ENCODE measurements at regions not wholly inside any gene's neighbourhood (a gene's known extent, or its start where the extent isn't known, plus 50 kb on each side); places are given as distances from the start of the nearest gene placed in this dataset.
"Not testable (repeated sequence)": the region's sequence is repeated elsewhere in the genome, so short reads cannot be mapped to it uniquely, and the experiment has no call there.

DNA sequence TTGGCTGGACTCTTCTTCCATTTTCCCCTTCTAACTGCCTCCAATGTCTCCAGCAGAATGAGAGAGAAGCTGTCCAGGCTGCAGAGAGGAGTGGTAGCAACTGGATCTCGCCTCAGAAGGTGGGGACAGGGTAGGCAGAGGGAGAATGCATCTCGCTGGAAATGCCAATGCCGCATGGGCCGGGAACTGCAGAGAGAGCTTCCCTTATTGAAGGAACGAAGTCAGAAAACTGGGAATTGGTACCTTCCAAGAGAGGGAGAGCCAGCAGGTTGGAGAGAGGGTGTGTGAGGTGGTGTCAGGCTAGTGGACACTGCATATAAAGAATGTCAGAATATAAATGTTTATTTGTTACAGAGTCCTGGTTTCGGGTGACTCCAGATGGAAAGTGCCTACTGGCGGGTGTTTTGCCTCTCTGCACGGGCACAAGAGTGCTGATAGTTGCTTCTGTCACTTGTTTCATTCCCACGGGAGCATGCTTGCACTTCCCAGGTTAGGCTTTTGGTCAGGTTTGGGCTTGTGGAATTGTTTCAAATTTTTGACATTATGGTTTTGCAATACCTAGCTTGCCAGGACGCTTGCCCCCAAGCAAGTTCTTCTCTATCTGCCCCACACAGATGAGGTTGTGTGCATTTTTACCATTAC lies 156.8 kb upstream of the STS start:
- no peak overlapping the region for H3K4me3 ChIP-seq (ENCODE audit: low read depth in 1 of 2, low read length in 2 of 2)
- H3K9ac ChIP-seq (ENCODE audit: low read depth in 1 of 2, low read length in 2 of 2): no peak overlapping the region
- no peak overlapping the region for H3K27ac ChIP-seq (ENCODE audit: low read depth, low read length)
- no peaks in the 10 kb centered on the region for H3K36me3 ChIP-seq (ENCODE audit: control insufficient read depth in 1 of 2, insufficient read depth in 2 of 2, low read length in 2 of 2)
- peaks cover 8 to 11% of the 10 kb centered on the region in 2 donors for H3K4me1 ChIP-seq (ENCODE audit: control insufficient read depth in 1 of 2, insufficient read depth in 2 of 2, low read length in 2 of 2)
- H3K27me3 ChIP-seq (ENCODE audit: control insufficient read depth in 1 of 2, insufficient read depth in 2 of 2, low read length in 2 of 2): no peaks in the 10 kb centered on the region
- no peaks in the 10 kb centered on the region for H3K9me3 ChIP-seq (ENCODE audit: control insufficient read depth in 1 of 2, low read length in 2 of 2)

GRCh38 chrX:6989858-6990257 lies 157.7 kb upstream of the STS start:
- Histone ChIP-seq H3K4me1 (ENCODE audit: control insufficient read depth in 1 of 2, insufficient read depth in 2 of 2, low read length in 2 of 2) (peaks cover 8 to 11% of the 10 kb centered on the region in 2 donors), H3K4me3 (ENCODE audit: low read depth in 1 of 2, low read length in 2 of 2) (no peak overlapping the region), H3K27ac (ENCODE audit: low read depth, low read length) (no peak overlapping the region), H3K9ac (ENCODE audit: low read depth in 1 of 2, low read length in 2 of 2) (no peak overlapping the region), H3K27me3 (ENCODE audit: control insufficient read depth in 1 of 2, insufficient read depth in 2 of 2, low read length in 2 of 2) (no peaks in the 10 kb centered on the region), H3K9me3 (ENCODE audit: control insufficient read depth in 1 of 2, low read length in 2 of 2) (no peaks in the 10 kb centered on the region), H3K36me3 (ENCODE audit: control insufficient read depth in 1 of 2, insufficient read depth in 2 of 2, low read length in 2 of 2) (no peaks in the 10 kb centered on the region)

DNA sequence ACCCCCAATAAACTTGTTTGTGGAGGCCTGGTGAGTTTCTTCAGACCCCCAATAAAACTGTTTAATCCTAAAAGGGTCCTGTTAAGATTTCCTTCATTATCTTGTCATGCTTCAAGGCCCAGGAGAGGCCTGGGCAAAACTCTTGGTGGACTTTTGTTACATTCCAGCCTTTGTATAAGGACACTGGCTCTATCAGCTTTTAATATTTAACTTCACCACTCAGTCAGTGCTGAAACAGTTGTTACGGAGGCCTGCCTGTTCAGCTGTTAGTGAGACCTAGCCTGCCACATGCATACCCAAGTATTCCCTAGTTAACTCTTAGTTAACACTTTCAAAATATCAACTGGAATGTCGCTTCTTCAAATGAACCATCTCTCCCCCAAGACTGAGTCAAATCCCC lies 158.8 kb upstream of the STS start:
- H3K4me1 ChIP-seq (ENCODE audit: control insufficient read depth in 1 of 2, insufficient read depth in 2 of 2, low read length in 2 of 2): peaks cover 8 to 11% of the 10 kb centered on the region in 2 donors
- not testable (repeated sequence) for H3K36me3 ChIP-seq (ENCODE audit: control insufficient read depth in 1 of 2, insufficient read depth in 2 of 2, low read length in 2 of 2); H3K9ac ChIP-seq (ENCODE audit: low read depth in 1 of 2, low read length in 2 of 2); H3K9me3 ChIP-seq (ENCODE audit: control insufficient read depth in 1 of 2, low read length in 2 of 2); H3K27me3 ChIP-seq (ENCODE audit: control insufficient read depth in 1 of 2, insufficient read depth in 2 of 2, low read length in 2 of 2); H3K27ac ChIP-seq (ENCODE audit: low read depth, low read length); H3K4me3 ChIP-seq (ENCODE audit: low read depth in 1 of 2, low read length in 2 of 2)

DNA sequence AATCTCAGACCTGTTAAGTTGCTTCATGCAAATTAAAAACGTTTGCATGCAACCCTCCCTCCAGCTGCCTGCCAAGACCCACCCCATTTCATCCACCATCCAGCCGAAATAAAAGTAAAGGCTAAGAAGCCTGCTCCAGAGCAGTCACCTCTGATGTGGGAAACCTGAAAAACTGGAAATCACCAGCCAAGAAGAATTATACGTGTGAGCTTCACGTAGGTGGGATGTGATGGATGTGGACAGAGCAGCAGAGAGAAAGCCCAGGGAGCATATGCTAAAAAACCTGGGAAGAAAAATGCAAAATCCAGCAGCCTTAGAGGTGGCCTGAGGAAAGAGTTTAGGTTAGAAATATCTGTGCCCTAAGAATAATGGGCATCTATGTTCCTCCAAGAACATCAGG lies 160.6 kb upstream of the STS start:
- H3K36me3 ChIP-seq (ENCODE audit: control insufficient read depth in 1 of 2, insufficient read depth in 2 of 2, low read length in 2 of 2): no peaks in the 10 kb centered on the region
- no peak overlapping the region for H3K27ac ChIP-seq (ENCODE audit: low read depth, low read length)

DNA sequence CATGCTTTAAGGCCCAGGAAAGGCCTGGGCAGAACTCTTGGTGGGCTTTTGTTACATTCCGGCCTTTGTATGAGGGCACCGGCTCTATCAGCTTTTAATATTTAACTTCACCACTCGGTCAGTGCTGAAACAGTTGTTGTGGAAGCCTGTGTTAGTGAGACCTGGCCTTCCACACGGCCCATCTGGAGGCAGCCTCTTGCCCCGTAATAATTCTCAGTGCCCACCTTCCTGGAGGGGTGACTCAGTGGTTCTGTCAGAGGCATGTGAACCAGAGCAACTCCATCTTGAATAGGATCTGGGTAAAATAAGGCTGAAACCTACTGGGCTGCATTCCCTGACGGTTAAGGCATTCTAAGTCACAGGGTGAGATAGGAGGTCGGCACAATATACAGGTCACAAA lies 162.0 kb upstream of the STS start:
- Histone ChIP-seq H3K9ac (ENCODE audit: low read depth in 1 of 2, low read length in 2 of 2) (no peak overlapping the region), H3K27ac (ENCODE audit: low read depth, low read length) (no peak overlapping the region), H3K9me3 (ENCODE audit: control insufficient read depth in 1 of 2, low read length in 2 of 2) (no peaks in the 10 kb centered on the region), H3K4me3 (ENCODE audit: low read depth in 1 of 2, low read length in 2 of 2) (no peak overlapping the region), H3K27me3 (ENCODE audit: control insufficient read depth in 1 of 2, insufficient read depth in 2 of 2, low read length in 2 of 2) (no peaks in the 10 kb centered on the region), H3K36me3 (ENCODE audit: control insufficient read depth in 1 of 2, insufficient read depth in 2 of 2, low read length in 2 of 2) (no peaks in the 10 kb centered on the region), H3K4me1 (ENCODE audit: control insufficient read depth in 1 of 2, insufficient read depth in 2 of 2, low read length in 2 of 2) (peaks cover 8 to 11% of the 10 kb centered on the region in 2 donors)

More for the DNA sequence above, 160.6 kb upstream of the STS start:
- no peaks in the 10 kb centered on the region for H3K9me3 ChIP-seq (ENCODE audit: control insufficient read depth in 1 of 2, low read length in 2 of 2)
- H3K9ac ChIP-seq (ENCODE audit: low read depth in 1 of 2, low read length in 2 of 2): no peak overlapping the region
- no peaks in the 10 kb centered on the region for H3K27me3 ChIP-seq (ENCODE audit: control insufficient read depth in 1 of 2, insufficient read depth in 2 of 2, low read length in 2 of 2)
- H3K4me3 ChIP-seq (ENCODE audit: low read depth in 1 of 2, low read length in 2 of 2): no peak overlapping the region
- peaks cover 8 to 11% of the 10 kb centered on the region in 2 donors for H3K4me1 ChIP-seq (ENCODE audit: control insufficient read depth in 1 of 2, insufficient read depth in 2 of 2, low read length in 2 of 2)

DNA sequence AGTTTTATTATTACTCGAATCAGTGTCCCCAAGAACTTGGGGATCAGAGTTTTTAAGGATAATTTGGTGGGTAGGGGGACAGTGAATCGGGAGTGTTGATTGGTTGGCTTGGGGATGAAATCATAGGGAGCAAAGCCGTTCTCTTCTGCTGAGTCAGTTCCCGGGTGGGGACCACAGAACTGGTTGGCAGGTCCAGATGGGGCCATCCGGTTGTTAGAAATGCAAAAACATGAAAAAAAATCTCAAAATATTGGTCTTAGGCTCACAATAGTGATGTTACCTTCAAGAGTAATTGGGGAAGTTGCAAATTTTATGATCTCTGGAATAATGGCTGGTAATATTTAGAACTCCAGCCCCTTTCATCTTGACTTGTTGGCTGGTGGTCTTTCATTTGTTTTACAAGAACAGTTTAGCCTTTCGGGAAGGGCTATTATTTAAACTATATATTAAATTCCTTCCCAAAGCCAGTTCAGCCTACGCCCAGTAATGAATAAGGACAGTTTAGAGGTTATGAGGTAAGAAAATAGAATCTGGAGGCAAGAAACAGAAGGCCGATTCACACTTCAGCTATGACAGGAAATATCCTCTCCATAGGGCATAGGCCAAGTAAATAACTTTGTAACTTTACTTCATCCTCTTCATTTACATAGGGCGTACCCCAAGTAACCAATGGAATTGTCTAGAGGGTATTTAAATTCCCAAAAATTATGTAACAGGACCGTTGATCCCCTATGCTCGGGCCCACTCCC lies 164.1 kb upstream of the STS start:
- Histone ChIP-seq H3K4me1 (ENCODE audit: control insufficient read depth in 1 of 2, insufficient read depth in 2 of 2, low read length in 2 of 2) (peaks cover 8 to 11% of the 10 kb centered on the region in 2 donors), H3K9ac (ENCODE audit: low read depth in 1 of 2, low read length in 2 of 2) (no peak overlapping the region), H3K9me3 (ENCODE audit: control insufficient read depth in 1 of 2, low read length in 2 of 2) (no peaks in the 10 kb centered on the region), H3K36me3 (ENCODE audit: control insufficient read depth in 1 of 2, insufficient read depth in 2 of 2, low read length in 2 of 2) (no peaks in the 10 kb centered on the region), H3K27ac (ENCODE audit: low read depth, low read length) (no peak overlapping the region), H3K4me3 (ENCODE audit: low read depth in 1 of 2, low read length in 2 of 2) (no peak overlapping the region), H3K27me3 (ENCODE audit: control insufficient read depth in 1 of 2, insufficient read depth in 2 of 2, low read length in 2 of 2) (no peaks in the 10 kb centered on the region)

DNA sequence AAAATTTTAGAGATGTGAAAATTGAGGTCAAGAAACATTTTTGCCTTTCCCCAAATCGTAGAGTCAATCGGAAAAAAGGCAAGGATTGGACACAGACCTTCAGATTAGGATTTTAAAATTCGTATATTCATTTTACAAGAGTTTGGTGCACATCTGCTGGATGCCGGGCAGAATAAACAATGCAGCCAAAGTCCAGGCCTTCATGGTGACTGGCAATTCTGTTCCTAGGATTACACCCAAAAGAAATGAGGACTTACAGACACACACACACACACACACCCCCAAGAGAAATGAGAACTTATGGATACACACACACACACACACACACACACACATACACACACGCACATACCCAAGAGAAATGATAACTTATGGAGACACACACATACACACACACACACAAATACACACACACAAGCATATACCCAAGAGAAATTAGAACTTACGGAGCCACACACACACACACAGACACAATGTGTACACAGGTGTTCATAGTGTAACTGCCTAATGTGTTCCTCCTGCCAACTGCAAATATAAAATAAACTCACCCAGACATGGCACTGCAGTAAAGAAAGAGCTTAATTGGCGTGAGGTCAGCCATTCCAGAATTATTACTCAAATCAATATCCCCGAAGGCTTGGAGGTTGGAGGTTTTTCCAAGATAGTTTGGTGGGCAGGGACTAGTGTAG lies 165.7 kb upstream of the STS start:
- no peaks in the 10 kb centered on the region for H3K27me3 ChIP-seq (ENCODE audit: control insufficient read depth in 1 of 2, insufficient read depth in 2 of 2, low read length in 2 of 2)
- no peaks in the 10 kb centered on the region for H3K36me3 ChIP-seq (ENCODE audit: control insufficient read depth in 1 of 2, insufficient read depth in 2 of 2, low read length in 2 of 2)
- no peak overlapping the region for H3K4me3 ChIP-seq (ENCODE audit: low read depth in 1 of 2, low read length in 2 of 2)
- peaks cover 0 to 4% of the 10 kb centered on the region in 2 donors for H3K4me1 ChIP-seq (ENCODE audit: control insufficient read depth in 1 of 2, insufficient read depth in 2 of 2, low read length in 2 of 2)
- no peaks in the 10 kb centered on the region for H3K9me3 ChIP-seq (ENCODE audit: control insufficient read depth in 1 of 2, low read length in 2 of 2)
- H3K27ac ChIP-seq (ENCODE audit: low read depth, low read length): no peak overlapping the region
- H3K9ac ChIP-seq (ENCODE audit: low read depth in 1 of 2, low read length in 2 of 2): no peak overlapping the region

DNA sequence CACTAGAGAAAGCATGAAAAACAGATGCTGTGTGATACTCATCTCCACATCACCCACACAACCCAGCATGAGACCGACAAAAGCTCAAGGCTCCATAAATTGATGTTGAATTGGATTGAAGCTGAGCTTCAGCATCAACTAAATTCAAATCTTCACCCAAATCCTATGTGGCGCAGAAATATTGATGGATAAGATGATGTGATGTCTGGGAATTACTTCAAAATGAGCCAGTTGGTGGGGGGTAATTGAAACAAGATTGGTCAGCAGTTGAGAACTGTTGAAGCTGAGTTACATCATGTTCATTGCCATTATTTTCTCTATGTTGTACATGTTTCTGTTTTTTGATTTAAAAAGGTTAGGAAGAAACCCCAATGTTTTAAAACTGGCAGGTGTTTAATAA lies 166.5 kb upstream of the STS start:
- Histone ChIP-seq H3K9me3 (ENCODE audit: control insufficient read depth in 1 of 2, low read length in 2 of 2) (no peaks in the 10 kb centered on the region), H3K4me1 (ENCODE audit: control insufficient read depth in 1 of 2, insufficient read depth in 2 of 2, low read length in 2 of 2) (no peaks in the 10 kb centered on the region), H3K36me3 (ENCODE audit: control insufficient read depth in 1 of 2, insufficient read depth in 2 of 2, low read length in 2 of 2) (no peaks in the 10 kb centered on the region), H3K4me3 (ENCODE audit: low read depth in 1 of 2, low read length in 2 of 2) (no peak overlapping the region), H3K27ac (ENCODE audit: low read depth, low read length) (no peak overlapping the region), H3K27me3 (ENCODE audit: control insufficient read depth in 1 of 2, insufficient read depth in 2 of 2, low read length in 2 of 2) (no peaks in the 10 kb centered on the region), H3K9ac (ENCODE audit: low read depth in 1 of 2, low read length in 2 of 2) (no peak overlapping the region)

DNA sequence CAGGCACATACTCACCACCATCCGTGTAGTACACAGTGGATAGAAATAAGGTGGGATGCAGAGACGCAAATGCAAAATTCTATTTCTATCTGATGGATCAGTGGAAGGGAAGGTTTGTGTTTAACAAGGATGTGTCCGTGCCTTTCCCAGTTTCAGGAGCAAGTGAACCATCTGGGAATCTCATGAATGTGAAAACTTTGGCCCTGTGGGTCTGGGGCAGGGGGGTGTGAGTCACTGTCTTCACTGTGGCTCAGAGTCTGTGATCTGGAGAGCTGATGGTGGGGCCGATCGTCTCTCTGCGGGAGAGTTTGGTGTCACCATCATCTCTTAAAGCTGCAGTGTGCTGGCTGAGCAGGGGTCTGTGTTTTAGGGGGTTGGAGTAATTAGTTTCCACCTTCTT lies 179.3 kb upstream of the STS start:
- H3K4me3 ChIP-seq (ENCODE audit: low read depth in 1 of 2, low read length in 2 of 2): no peak overlapping the region
- H3K9me3 ChIP-seq (ENCODE audit: control insufficient read depth in 1 of 2, low read length in 2 of 2): no peaks in the 10 kb centered on the region
- H3K27ac ChIP-seq (ENCODE audit: low read depth, low read length): no peak overlapping the region
- no peaks in the 10 kb centered on the region for H3K4me1 ChIP-seq (ENCODE audit: control insufficient read depth in 1 of 2, insufficient read depth in 2 of 2, low read length in 2 of 2)
- no peak overlapping the region for H3K9ac ChIP-seq (ENCODE audit: low read depth in 1 of 2, low read length in 2 of 2)
- no peaks in the 10 kb centered on the region for H3K27me3 ChIP-seq (ENCODE audit: control insufficient read depth in 1 of 2, insufficient read depth in 2 of 2, low read length in 2 of 2)
- no peaks in the 10 kb centered on the region for H3K36me3 ChIP-seq (ENCODE audit: control insufficient read depth in 1 of 2, insufficient read depth in 2 of 2, low read length in 2 of 2)

- H3K4me1 ChIP-seq (ENCODE audit: control insufficient read depth in 1 of 2, insufficient read depth in 2 of 2, low read length in 2 of 2): no peaks in the 10 kb centered on the region
These were observed 181.8 kb upstream of the STS start for GRCh38 chrX:6965729-6966128.

More at GRCh38 chrX:6965729-6966128, 181.8 kb upstream of the STS start:
- no peaks in the 10 kb centered on the region for H3K27me3 ChIP-seq (ENCODE audit: control insufficient read depth in 1 of 2, insufficient read depth in 2 of 2, low read length in 2 of 2)
- no peaks in the 10 kb centered on the region for H3K9me3 ChIP-seq (ENCODE audit: control insufficient read depth in 1 of 2, low read length in 2 of 2)
- no peaks in the 10 kb centered on the region for H3K36me3 ChIP-seq (ENCODE audit: control insufficient read depth in 1 of 2, insufficient read depth in 2 of 2, low read length in 2 of 2)
- no peak overlapping the region for H3K27ac ChIP-seq (ENCODE audit: low read depth, low read length)
- no peak overlapping the region for H3K4me3 ChIP-seq (ENCODE audit: low read depth in 1 of 2, low read length in 2 of 2)
- no peak overlapping the region for H3K9ac ChIP-seq (ENCODE audit: low read depth in 1 of 2, low read length in 2 of 2)

Data from duodenal mucosa (tissue), 2 donors.